ENCODE measurements at regions not wholly inside any gene's neighbourhood (a gene's known extent, or its start where the extent isn't known, plus 50 kb on each side); places are given as distances from the start of the nearest gene placed in this dataset.

GRCh38 chr2:195337597-195337996, 319.4 kb upstream of the SLC39A10 start:
- TF ChIP-seq CTCF (IDR thresholded peaks at IDR 0.05) (no peak), POLR2A (IDR thresholded peaks at IDR 0.05) (no peak)

All from lower leg skin (tissue), 3 donors.